Stomach (tissue), 8 donors: ENCODE measurements at regions not wholly inside any gene's neighbourhood (a gene's known extent, or its start where the extent isn't known, plus 50 kb on each side); places are given as distances from the start of the nearest gene placed in this dataset.

Source experiments
- DNase-seq, 2 donors: peaks; one replicate each; pipeline versions ENCODE4 v3.0.0 to v3.0.0-alpha.2; 2013 to 2019
- H3K27ac ChIP-seq, 5 donors: fragments of 200-600 bp in 4 of 5; sonication (generic) in 4 of 5; one replicate each; pipeline ENCODE4 v1.5.1; 2013 to 2019; ENCODE audit warnings: mild to moderate bottlenecking in 1 of 5, moderate library complexity in 1 of 5
- H3K27me3 ChIP-seq, 3 donors: fragments of 200-600 bp; sonication (generic); one replicate each; pipeline ENCODE4 v1.5.1; 2017 to 2019; ENCODE audit warnings: mixed run types in 1 of 3
- H3K36me3 ChIP-seq, 4 donors: fragments of 200-600 bp; sonication (generic); 1 replicate in 3 of 4; 2 replicates in 1 of 4; pipeline ENCODE4 v1.5.1; 2016 to 2019
- H3K4me1 ChIP-seq, 4 donors: fragments of 200-600 bp; sonication (generic); one replicate each; pipeline ENCODE4 v1.5.1; 2016 to 2019
- H3K4me3 ChIP-seq, 4 donors: fragments of 200-600 bp; sonication (generic) in 3 of 4; one replicate each; pipeline ENCODE4 v1.5.1; 2016 to 2019; ENCODE audit warnings: mild to moderate bottlenecking in 1 of 4
- H3K9me3 ChIP-seq, 4 donors: fragments of 200-600 bp; sonication (generic); one replicate each; pipeline ENCODE4 v1.5.1; 2016 to 2019
- EP300 ChIP-seq: sonication (generic); formaldehyde crosslinking; IDR thresholded peaks from one replicate; pipeline ENCODE4 v1.6.1; 2017; ENCODE audit warnings: antibody characterized with exemption
- POLR2A ChIP-seq, 4 donors: fragments of 450-650 bp; IDR thresholded peaks; one replicate each; pipeline ENCODE4 v1.6.1; 2016; ENCODE audit warnings: antibody characterized with exemption in 4 of 4, control low read depth in 2 of 4, mild to moderate bottlenecking in 1 of 4, moderate library complexity in 1 of 4
- POLR2AphosphoS5 ChIP-seq, 3 donors: sonication (generic); formaldehyde crosslinking; IDR thresholded peaks; one replicate each; pipeline ENCODE4 v1.6.1; 2016; ENCODE audit warnings: antibody characterized with exemption in 3 of 3
- WGBS, 5 donors: extraction: QIAGEN DNeasy Blood & Tissue Kit in 3 of 5; methylation state at CpG; one replicate each; pipeline versions ENCODE4 v1.1.5 to v1.1.7; 2013 to 2018; 5-methylcytosine and 5-hydroxymethylcytosine counted together
- intact Hi-C: fragments of 100-400 bp; cut with DNase I; formaldehyde crosslinking; loops from one replicate; pipeline ENCODE4 v1.15.1; 2023; ENCODE audit warnings: low total_unique reads
- TF ChIP-seq, protein P1 (sequence below), 7 experiments: fragments of 450-650 bp in 4 of 7; fragments of 200-600 bp in 3 of 7; sonication (generic) in 3 of 7; IDR thresholded peaks; one replicate each; pipeline ENCODE4 v1.5.1; 2016 to 2019; ENCODE audit warnings: antibody characterized with exemption in 7 of 7, control low read depth in 2 of 7, mild to moderate bottlenecking in 1 of 7
- donor health status: healthy with polysubstance abuse.
- donor health status: Bipolar disorder and iron deficiency.
- donor health status: healthy.

DNA sequence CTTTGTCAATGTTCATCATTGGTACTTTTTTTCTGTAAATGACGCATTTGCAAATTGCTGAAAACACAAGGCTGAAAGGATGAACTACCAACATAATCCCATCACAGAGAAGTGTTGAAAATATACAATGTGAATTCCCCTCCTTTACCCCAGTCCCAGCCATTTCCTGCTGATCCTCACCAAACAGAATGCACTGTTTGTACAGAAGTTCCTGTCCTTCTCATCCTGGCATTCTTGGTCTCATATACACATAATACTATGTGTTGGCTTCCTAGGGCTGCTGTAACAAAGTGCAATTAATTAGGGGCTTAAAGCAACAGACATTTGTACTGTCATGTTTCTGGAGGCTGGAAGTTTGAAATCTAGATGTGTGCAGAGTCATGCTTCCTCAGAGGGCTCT, 836.2 kb upstream of the MGAT4C start:
- Histone ChIP-seq H3K27me3 (no peaks in the 10 kb centered on the region), H3K36me3 (no peaks in the 10 kb centered on the region), H3K4me1 (no peaks in the 10 kb centered on the region), H3K9me3 (no peaks in the 10 kb centered on the region), H3K4me3 (no peak overlapping the region), H3K27ac (no peak overlapping the region)
- no peak for DNase-seq
- WGBS, 5 donors, result 79 to 94% (median 87%) methylated on average over 1 of the region's 1 CpG
- no peak for TF ChIP-seq POLR2A (IDR thresholded peaks at IDR 0.05)
- TF ChIP-seq, protein P1, sequence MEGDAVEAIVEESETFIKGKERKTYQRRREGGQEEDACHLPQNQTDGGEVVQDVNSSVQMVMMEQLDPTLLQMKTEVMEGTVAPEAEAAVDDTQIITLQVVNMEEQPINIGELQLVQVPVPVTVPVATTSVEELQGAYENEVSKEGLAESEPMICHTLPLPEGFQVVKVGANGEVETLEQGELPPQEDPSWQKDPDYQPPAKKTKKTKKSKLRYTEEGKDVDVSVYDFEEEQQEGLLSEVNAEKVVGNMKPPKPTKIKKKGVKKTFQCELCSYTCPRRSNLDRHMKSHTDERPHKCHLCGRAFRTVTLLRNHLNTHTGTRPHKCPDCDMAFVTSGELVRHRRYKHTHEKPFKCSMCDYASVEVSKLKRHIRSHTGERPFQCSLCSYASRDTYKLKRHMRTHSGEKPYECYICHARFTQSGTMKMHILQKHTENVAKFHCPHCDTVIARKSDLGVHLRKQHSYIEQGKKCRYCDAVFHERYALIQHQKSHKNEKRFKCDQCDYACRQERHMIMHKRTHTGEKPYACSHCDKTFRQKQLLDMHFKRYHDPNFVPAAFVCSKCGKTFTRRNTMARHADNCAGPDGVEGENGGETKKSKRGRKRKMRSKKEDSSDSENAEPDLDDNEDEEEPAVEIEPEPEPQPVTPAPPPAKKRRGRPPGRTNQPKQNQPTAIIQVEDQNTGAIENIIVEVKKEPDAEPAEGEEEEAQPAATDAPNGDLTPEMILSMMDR (IDR thresholded peaks at IDR 0.05), result no peak
- TF ChIP-seq POLR2AphosphoS5 (IDR thresholded peaks at IDR 0.05), result no peak
- no peak for TF ChIP-seq EP300
- intact Hi-C loops, result no loop called here

GRCh38 chr12:87086118-87086891, 830.1 kb upstream of the MGAT4C start:
- Histone ChIP-seq H3K27ac (no peak overlapping the region), H3K4me1 (no peaks in the 10 kb centered on the region), H3K9me3 (no peaks in the 10 kb centered on the region), H3K4me3 (no peak overlapping the region), H3K27me3 (no peaks in the 10 kb centered on the region), H3K36me3 (no peaks in the 10 kb centered on the region)
- WGBS, 5 donors, result 45 to 54% (median 50%) methylated on average over 3 of the region's 3 CpGs
- intact Hi-C loops, result no loop called here
- TF ChIP-seq, protein P1 (IDR thresholded peaks at IDR 0.05), result no peak
- TF ChIP-seq EP300 (no peak), POLR2A (IDR thresholded peaks at IDR 0.05) (no peak), POLR2AphosphoS5 (IDR thresholded peaks at IDR 0.05) (no peak)
- no peak for DNase-seq

- no peak overlapping the region for H3K4me3 ChIP-seq
- H3K9me3 ChIP-seq, result no peaks in the 10 kb centered on the region
- no peak for DNase-seq
- H3K27ac ChIP-seq, result no peak overlapping the region
- no peaks in the 10 kb centered on the region for H3K27me3 ChIP-seq
- H3K4me1 ChIP-seq, result no peaks in the 10 kb centered on the region
- H3K36me3 ChIP-seq, result no peaks in the 10 kb centered on the region
- TF ChIP-seq, protein P1 (IDR thresholded peaks at IDR 0.05), result no peak
- TF ChIP-seq POLR2AphosphoS5 (IDR thresholded peaks at IDR 0.05) (no peak), POLR2A (IDR thresholded peaks at IDR 0.05) (no peak), EP300 (no peak)
- intact Hi-C loops, result no loop called here
These were observed 829.1 kb upstream of the MGAT4C start for GRCh38 chr12:87085286-87085685.

DNA sequence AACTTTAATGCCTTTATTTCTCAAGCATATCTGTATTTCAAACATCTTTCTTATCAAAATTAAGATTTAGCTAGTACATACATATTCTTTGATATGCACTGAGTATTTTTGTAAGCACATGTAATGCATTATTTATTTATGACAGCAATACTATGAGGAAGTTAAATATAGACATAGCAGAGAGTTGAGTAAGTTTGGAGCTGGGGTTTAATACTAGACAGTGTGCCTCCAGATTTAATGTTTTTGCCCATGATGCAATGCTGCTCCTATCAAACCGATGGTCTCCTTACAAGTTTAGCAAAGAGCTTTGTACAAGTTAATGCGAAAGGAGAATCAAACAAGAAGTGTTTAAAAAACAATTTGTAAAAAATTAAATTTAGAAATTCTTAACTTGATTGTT, 826.6 kb upstream of the MGAT4C start:
- H3K27me3 ChIP-seq, result no peaks in the 10 kb centered on the region
- no peaks in the 10 kb centered on the region for H3K4me1 ChIP-seq
- intact Hi-C loops, result no loop called here
- no peak overlapping the region for H3K27ac ChIP-seq
- no peaks in the 10 kb centered on the region for H3K9me3 ChIP-seq
- H3K4me3 ChIP-seq, result no peak overlapping the region
- 31 to 60% (median 47%) methylated on average over 2 of the region's 2 CpGs for WGBS, 5 donors
- H3K36me3 ChIP-seq, result no peaks in the 10 kb centered on the region
- DNase-seq, result no peak
- no peak for TF ChIP-seq POLR2A (IDR thresholded peaks at IDR 0.05)
- TF ChIP-seq POLR2AphosphoS5 (IDR thresholded peaks at IDR 0.05), result no peak
- TF ChIP-seq, protein P1 (IDR thresholded peaks at IDR 0.05), result no peak
- no peak for TF ChIP-seq EP300
